ENCODE measurements at regions not wholly inside any gene's neighbourhood (a gene's known extent, or its start where the extent isn't known, plus 50 kb on each side); places are given as distances from the start of the nearest gene placed in this dataset.
A peak's percentile ranks its signal among the peaks of the same experiment; 100 is the strongest.

DNA sequence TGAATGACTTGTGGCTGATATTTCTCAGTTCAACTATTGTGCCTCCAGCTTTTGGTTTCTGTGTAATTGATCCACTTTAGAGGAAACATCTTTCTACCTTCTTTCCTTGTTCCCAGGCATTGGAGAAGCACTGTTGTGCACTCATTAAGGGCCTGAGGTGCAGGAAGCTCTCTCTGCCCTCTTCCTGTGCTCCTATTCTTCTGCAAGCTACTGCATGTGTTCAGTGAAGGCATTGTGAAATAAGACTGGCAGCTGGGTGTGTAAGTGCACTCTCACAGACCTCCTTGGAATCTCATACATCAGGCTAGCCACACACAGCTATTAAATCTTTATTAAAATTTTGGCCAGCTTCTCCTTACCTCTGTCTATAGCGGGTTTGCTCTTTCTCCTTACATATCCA is 177.8 kb downstream of the OGFRL1 start:
- WGBS, 4 donors: 84 to 97% (median 89%) methylated on average over 1 of the region's 1 CpG
- Histone ChIP-seq H3K27ac (no peak overlapping the region), H3K4me3 (no peak overlapping the region), H3K36me3 (replicated peaks in 1 of 2) (no peaks in the 10 kb centered on the region), H3K9me3 (replicated peaks in 1 of 3) (no peaks in the 10 kb centered on the region), H3K4me1 (replicated peaks in 1 of 2) (no peaks in the 10 kb centered on the region), H3K27me3 (no peaks in the 10 kb centered on the region)
- intact Hi-C loops (cut with DNase I): no loop called here
- DNase-seq: no peak
- TF ChIP-seq POLR2A (IDR thresholded peaks at IDR 0.05): no peak
- TF ChIP-seq, protein P1, sequence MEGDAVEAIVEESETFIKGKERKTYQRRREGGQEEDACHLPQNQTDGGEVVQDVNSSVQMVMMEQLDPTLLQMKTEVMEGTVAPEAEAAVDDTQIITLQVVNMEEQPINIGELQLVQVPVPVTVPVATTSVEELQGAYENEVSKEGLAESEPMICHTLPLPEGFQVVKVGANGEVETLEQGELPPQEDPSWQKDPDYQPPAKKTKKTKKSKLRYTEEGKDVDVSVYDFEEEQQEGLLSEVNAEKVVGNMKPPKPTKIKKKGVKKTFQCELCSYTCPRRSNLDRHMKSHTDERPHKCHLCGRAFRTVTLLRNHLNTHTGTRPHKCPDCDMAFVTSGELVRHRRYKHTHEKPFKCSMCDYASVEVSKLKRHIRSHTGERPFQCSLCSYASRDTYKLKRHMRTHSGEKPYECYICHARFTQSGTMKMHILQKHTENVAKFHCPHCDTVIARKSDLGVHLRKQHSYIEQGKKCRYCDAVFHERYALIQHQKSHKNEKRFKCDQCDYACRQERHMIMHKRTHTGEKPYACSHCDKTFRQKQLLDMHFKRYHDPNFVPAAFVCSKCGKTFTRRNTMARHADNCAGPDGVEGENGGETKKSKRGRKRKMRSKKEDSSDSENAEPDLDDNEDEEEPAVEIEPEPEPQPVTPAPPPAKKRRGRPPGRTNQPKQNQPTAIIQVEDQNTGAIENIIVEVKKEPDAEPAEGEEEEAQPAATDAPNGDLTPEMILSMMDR (IDR thresholded peaks at IDR 0.05): no peak

DNA sequence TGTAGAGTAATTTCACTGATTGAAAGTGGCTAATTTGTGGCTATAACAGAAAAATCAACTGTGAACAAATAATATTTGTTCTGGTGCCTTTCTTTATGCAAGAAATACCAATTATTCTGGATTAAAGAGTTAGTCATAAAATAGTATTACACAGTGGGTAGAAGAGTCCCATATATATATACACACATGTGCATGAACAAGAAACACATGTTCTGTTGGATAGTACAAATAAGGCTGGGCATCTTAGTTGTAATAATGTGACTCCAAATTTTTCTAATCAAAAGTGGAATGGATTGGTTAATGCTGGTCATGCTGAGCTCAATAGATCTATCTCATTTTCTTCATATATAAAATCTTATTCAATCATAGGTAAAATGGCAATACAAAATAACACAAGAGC is 179.4 kb downstream of the OGFRL1 start:
- intact Hi-C loops (cut with DNase I): no loop called here
- no peaks in the 10 kb centered on the region for H3K27me3 ChIP-seq
- no peak for TF ChIP-seq POLR2A (IDR thresholded peaks at IDR 0.05)
- TF ChIP-seq, protein P1 (IDR thresholded peaks at IDR 0.05): no peak
- no peak for DNase-seq
- H3K27ac ChIP-seq: no peak overlapping the region
- H3K9me3 ChIP-seq (replicated peaks in 1 of 3): no peaks in the 10 kb centered on the region
- H3K4me3 ChIP-seq: no peak overlapping the region
- H3K36me3 ChIP-seq (replicated peaks in 1 of 2): no peaks in the 10 kb centered on the region
- H3K4me1 ChIP-seq (replicated peaks in 1 of 2): no peaks in the 10 kb centered on the region

DNA sequence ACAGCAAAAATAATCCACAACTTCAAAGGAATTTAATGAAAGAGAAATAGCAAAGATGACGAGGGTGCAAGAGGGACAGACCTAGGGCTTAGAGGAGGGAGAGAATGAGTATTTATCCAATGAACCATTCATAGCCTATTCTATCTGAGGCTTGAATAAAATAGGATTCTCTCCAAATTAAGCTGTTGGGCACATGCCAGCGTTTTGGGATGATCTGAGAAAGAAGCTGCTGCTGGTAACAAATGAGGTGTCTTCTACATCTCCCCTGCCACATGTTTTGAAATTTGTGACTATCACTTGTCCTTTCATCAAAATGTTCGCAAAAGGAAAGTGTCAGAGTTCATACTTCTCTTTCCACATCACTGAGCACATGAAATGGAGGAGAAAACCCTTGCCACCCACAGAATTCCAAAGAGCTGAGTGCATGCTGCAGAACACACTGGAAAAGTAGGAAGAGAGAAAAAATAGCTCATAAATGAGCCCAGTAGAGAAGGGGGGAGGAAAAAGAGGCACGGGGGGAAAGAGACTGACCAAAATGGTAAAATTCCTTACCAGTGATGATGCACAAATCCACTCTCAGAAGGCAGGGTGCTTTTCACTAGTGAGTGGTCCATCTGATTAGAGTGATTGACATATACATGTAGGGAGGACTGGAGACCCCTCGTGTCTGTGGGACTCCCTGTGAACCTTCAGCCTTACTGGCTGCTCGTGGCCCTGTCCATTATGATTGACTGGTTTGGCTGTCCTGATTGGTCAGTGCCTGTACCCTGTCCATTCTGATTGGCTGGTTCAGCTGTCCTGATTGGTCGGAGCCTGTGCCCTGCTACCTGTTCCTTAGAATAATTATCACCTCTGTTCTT is 180.5 kb downstream of the OGFRL1 start:
- Histone ChIP-seq H3K27ac (peak overlapping the region in 2 of 5 donors; percentile 20 to 48), H3K36me3 (replicated peaks in 1 of 2) (no peaks in the 10 kb centered on the region), H3K4me3 (no peak overlapping the region), H3K9me3 (replicated peaks in 1 of 3) (no peaks in the 10 kb centered on the region), H3K27me3 (no peaks in the 10 kb centered on the region), H3K4me1 (replicated peaks in 1 of 2) (no peaks in the 10 kb centered on the region)
- 43 to 52% (median 45%) methylated on average over 7 of the region's 7 CpGs for WGBS, 4 donors
- intact Hi-C loops (cut with DNase I): no loop called here
- TF ChIP-seq, protein P1 (IDR thresholded peaks at IDR 0.05): no peak
- TF ChIP-seq POLR2A (IDR thresholded peaks at IDR 0.05): no peak
- DNase-seq: peak in 1 of 7 donors; percentile 22

DNA sequence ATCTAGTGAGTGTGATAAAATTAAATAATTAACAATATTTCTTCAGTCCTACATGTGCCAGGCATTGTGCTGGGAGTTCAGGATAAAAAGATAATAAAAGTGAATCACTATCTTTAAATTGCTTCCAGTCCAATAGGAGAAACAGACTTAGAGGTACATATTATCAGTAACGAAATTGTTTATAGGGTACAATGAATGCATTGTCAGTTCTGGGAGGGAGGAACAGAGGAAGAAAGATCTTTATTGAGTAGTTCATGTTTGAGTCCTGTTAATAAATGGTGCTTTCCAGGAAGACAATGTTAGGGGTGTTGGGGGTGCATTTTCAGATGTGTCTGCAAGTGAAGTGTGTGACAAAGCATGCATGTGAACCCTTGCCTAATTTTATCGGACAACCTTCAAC is 183.1 kb downstream of the OGFRL1 start:
- Histone ChIP-seq H3K27ac (no peak overlapping the region), H3K4me3 (no peak overlapping the region), H3K4me1 (replicated peaks in 1 of 2) (peaks cover 4% of the 10 kb centered on the region in 2 donors), H3K36me3 (replicated peaks in 1 of 2) (no peaks in the 10 kb centered on the region), H3K9me3 (replicated peaks in 1 of 3) (no peaks in the 10 kb centered on the region), H3K27me3 (no peaks in the 10 kb centered on the region)
- intact Hi-C loops (cut with DNase I): loop anchor here in 1 of 2 donors (10.0 kb wide), 1 partner anchor 87 kb away; no protein-coding TSS in a partner anchor
- no peak for DNase-seq
- WGBS, 4 donors: 70 to 83% (median 78%) methylated on average over 2 of the region's 2 CpGs
- TF ChIP-seq, protein P1 (IDR thresholded peaks at IDR 0.05): no peak
- no peak for TF ChIP-seq POLR2A (IDR thresholded peaks at IDR 0.05)
